ENCODE measurements at regions not wholly inside any gene's neighbourhood (a gene's known extent, or its start where the extent isn't known, plus 50 kb on each side); places are given as distances from the start of the nearest gene placed in this dataset.

DNA sequence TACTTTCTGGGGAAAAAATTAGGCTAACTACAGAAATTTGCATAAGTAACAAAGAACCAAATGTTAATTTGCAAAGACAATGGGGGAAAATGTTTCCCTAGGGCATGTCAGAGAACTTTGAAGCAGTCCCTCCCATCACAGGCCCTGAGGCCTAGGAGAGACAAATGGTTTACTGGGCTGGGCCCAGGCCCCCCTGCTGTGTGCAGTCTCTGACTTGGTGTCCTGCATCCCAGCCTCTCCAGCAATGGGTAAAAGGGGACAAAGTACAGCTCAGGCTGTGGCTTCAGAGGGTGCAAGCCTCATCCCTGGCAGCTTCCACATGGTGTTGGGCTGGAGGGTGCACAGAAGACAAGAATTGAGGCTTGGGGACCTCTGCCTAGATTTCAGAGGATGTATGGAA, 788.4 kb downstream of the FRK start:
- H3K27ac ChIP-seq (ENCODE audit: low read depth, low read length): no peak overlapping the region

DNA sequence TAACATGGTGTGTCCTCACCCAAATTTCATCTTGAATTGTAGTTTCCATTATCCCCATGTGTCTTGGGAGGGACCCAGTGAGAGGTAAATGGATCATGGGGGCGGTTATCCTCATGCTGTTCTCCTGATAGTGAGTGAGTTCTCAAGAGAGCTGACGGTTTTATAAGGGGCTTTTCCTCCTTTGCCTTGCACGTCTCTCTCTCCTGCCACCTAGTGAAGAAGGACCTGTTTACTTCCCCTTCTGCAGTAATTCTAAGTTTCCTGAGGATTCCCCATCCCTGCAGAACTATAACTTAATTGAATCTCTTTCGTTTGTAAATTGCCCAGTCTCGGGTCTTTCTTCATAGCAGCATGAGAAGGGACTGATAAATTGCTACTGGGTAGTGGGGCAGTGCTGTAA, 789.3 kb downstream of the FRK start:
- Histone ChIP-seq H3K9me3 (ENCODE audit: control insufficient read depth, insufficient read depth, low read length) (no peaks in the 10 kb centered on the region), H3F3A (ENCODE audit: control insufficient read depth, insufficient read depth) (no peaks in the 10 kb centered on the region), H3K4me1 (ENCODE audit: control insufficient read depth, low read length) (no peaks in the 10 kb centered on the region), H3K27ac (ENCODE audit: low read depth, low read length) (no peak overlapping the region), H3K27me3 (ENCODE audit: control insufficient read depth, low read length) (no peaks in the 10 kb centered on the region), H3K4me3 (ENCODE audit: low read length) (no peak overlapping the region), H3K4me2 (ENCODE audit: low read length) (no peak overlapping the region), H3K36me3 (ENCODE audit: control insufficient read depth, low read length) (no peaks in the 10 kb centered on the region), H3K79me2 (ENCODE audit: control insufficient read depth, low read length) (no peaks in the 10 kb centered on the region), H4K20me1 (ENCODE audit: control insufficient read depth, insufficient read depth, low read depth, low read length) (no peaks in the 10 kb centered on the region), H3K9me2 (replicated peaks; ENCODE audit: control insufficient read depth, low read length) (no peaks in the 10 kb centered on the region)
- TF ChIP-seq, protein P1, sequence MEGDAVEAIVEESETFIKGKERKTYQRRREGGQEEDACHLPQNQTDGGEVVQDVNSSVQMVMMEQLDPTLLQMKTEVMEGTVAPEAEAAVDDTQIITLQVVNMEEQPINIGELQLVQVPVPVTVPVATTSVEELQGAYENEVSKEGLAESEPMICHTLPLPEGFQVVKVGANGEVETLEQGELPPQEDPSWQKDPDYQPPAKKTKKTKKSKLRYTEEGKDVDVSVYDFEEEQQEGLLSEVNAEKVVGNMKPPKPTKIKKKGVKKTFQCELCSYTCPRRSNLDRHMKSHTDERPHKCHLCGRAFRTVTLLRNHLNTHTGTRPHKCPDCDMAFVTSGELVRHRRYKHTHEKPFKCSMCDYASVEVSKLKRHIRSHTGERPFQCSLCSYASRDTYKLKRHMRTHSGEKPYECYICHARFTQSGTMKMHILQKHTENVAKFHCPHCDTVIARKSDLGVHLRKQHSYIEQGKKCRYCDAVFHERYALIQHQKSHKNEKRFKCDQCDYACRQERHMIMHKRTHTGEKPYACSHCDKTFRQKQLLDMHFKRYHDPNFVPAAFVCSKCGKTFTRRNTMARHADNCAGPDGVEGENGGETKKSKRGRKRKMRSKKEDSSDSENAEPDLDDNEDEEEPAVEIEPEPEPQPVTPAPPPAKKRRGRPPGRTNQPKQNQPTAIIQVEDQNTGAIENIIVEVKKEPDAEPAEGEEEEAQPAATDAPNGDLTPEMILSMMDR (IDR thresholded peaks at IDR 0.05; ENCODE audit: low read depth, low read length, poor library complexity, severe bottlenecking): no peak
- TF ChIP-seq EZH2phosphoT487 (IDR thresholded peaks at IDR 0.05; ENCODE audit: borderline replicate concordance, low read length): no peak

More for the DNA sequence above, 788.4 kb downstream of the FRK start:
- Histone ChIP-seq H3K4me1 (ENCODE audit: control insufficient read depth, low read length) (no peaks in the 10 kb centered on the region), H3K79me2 (ENCODE audit: control insufficient read depth, low read length) (no peaks in the 10 kb centered on the region), H3K4me2 (ENCODE audit: low read length) (no peak overlapping the region), H3F3A (ENCODE audit: control insufficient read depth, insufficient read depth) (no peaks in the 10 kb centered on the region), H3K9me3 (ENCODE audit: control insufficient read depth, insufficient read depth, low read length) (no peaks in the 10 kb centered on the region), H3K4me3 (ENCODE audit: low read length) (no peak overlapping the region), H3K27me3 (ENCODE audit: control insufficient read depth, low read length) (no peaks in the 10 kb centered on the region), H4K20me1 (ENCODE audit: control insufficient read depth, insufficient read depth, low read depth, low read length) (no peaks in the 10 kb centered on the region), H3K9me2 (replicated peaks; ENCODE audit: control insufficient read depth, low read length) (no peaks in the 10 kb centered on the region), H3K36me3 (ENCODE audit: control insufficient read depth, low read length) (no peaks in the 10 kb centered on the region)
- TF ChIP-seq EZH2phosphoT487 (IDR thresholded peaks at IDR 0.05; ENCODE audit: borderline replicate concordance, low read length): no peak
- TF ChIP-seq, protein P1 (IDR thresholded peaks at IDR 0.05; ENCODE audit: low read depth, low read length, poor library complexity, severe bottlenecking): no peak

DNA sequence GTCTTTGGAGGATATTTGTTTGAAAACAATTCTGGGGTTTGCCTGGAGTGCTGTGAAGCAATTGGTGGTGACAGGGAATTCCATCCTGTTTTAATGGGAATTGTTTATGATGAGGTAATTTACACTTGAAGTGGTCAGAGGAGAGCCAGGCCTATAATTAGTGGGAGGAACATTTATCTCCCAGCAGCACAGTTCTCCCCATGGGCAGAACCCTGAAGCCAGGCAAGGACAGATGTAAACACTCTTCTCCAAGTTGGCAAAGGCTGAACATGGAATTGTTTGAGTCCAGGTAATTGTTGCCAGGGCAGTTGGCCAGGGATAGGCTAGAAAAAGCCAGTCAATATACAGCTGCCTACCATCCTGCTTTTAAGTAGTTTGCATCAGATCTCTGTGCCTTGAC, 789.7 kb downstream of the FRK start:
- no peak for TF ChIP-seq EZH2phosphoT487 (IDR thresholded peaks at IDR 0.05; ENCODE audit: borderline replicate concordance, low read length)
- TF ChIP-seq, protein P1 (IDR thresholded peaks at IDR 0.05; ENCODE audit: low read depth, low read length, poor library complexity, severe bottlenecking): no peak
- Histone ChIP-seq H3K27me3 (ENCODE audit: control insufficient read depth, low read length) (no peaks in the 10 kb centered on the region), H3K27ac (ENCODE audit: low read depth, low read length) (no peak overlapping the region), H3K36me3 (ENCODE audit: control insufficient read depth, low read length) (no peaks in the 10 kb centered on the region), H3K4me3 (ENCODE audit: low read length) (no peak overlapping the region), H3K79me2 (ENCODE audit: control insufficient read depth, low read length) (no peaks in the 10 kb centered on the region), H3K9me3 (ENCODE audit: control insufficient read depth, insufficient read depth, low read length) (no peaks in the 10 kb centered on the region), H3F3A (ENCODE audit: control insufficient read depth, insufficient read depth) (no peaks in the 10 kb centered on the region), H3K4me2 (ENCODE audit: low read length) (no peak overlapping the region), H4K20me1 (ENCODE audit: control insufficient read depth, insufficient read depth, low read depth, low read length) (no peaks in the 10 kb centered on the region), H3K9me2 (replicated peaks; ENCODE audit: control insufficient read depth, low read length) (no peaks in the 10 kb centered on the region), H3K4me1 (ENCODE audit: control insufficient read depth, low read length) (no peaks in the 10 kb centered on the region)

DNA sequence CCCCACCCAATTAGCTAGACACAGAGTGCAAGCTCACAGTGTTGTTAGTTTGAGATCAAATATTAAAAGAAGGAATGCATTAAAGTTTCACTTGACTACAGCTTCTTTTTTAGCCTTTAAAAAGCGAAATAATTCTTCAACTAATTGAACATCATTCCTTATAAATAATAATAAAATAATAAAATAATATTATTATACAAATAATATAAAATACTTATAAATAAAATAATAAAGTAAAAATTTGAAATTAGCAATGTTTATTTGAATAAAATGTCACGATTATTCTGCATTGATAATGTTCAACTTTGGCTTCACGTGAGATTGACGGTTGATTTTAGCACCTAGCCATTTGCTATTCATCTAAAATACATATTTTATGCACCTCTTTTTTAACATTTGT, 819.3 kb downstream of the FRK start:
- no peaks in the 10 kb centered on the region; the same call in 1 of the 2 replicates for H3K9me3 ChIP-seq (ENCODE audit: control insufficient read depth, insufficient read depth, low read length)
- H3K4me2 ChIP-seq (ENCODE audit: low read length): no peak overlapping the region
- no peaks in the 10 kb centered on the region for H4K20me1 ChIP-seq (ENCODE audit: control insufficient read depth, insufficient read depth, low read depth, low read length)
- no peaks in the 10 kb centered on the region for H3F3A ChIP-seq (ENCODE audit: control insufficient read depth, insufficient read depth)
- no peaks in the 10 kb centered on the region for H3K36me3 ChIP-seq (ENCODE audit: control insufficient read depth, low read length)
- no peaks in the 10 kb centered on the region for H3K79me2 ChIP-seq (ENCODE audit: control insufficient read depth, low read length)
- TF ChIP-seq, protein P1 (IDR thresholded peaks at IDR 0.05; ENCODE audit: low read depth, low read length, poor library complexity, severe bottlenecking): no peak
- no peak for TF ChIP-seq EZH2phosphoT487 (IDR thresholded peaks at IDR 0.05; ENCODE audit: borderline replicate concordance, low read length)
- H3K9me2 ChIP-seq (replicated peaks; ENCODE audit: control insufficient read depth, low read length): no peaks in the 10 kb centered on the region
- no peak overlapping the region for H3K4me3 ChIP-seq (ENCODE audit: low read length)
- H3K27ac ChIP-seq (ENCODE audit: low read depth, low read length): no peak overlapping the region
- H3K4me1 ChIP-seq (ENCODE audit: control insufficient read depth, low read length): no peaks in the 10 kb centered on the region
- no peaks in the 10 kb centered on the region for H3K27me3 ChIP-seq (ENCODE audit: control insufficient read depth, low read length)
